ENCODE measurements at regions not wholly inside any gene's neighbourhood (a gene's known extent, or its start where the extent isn't known, plus 50 kb on each side); places are given as distances from the start of the nearest gene placed in this dataset.

DNA sequence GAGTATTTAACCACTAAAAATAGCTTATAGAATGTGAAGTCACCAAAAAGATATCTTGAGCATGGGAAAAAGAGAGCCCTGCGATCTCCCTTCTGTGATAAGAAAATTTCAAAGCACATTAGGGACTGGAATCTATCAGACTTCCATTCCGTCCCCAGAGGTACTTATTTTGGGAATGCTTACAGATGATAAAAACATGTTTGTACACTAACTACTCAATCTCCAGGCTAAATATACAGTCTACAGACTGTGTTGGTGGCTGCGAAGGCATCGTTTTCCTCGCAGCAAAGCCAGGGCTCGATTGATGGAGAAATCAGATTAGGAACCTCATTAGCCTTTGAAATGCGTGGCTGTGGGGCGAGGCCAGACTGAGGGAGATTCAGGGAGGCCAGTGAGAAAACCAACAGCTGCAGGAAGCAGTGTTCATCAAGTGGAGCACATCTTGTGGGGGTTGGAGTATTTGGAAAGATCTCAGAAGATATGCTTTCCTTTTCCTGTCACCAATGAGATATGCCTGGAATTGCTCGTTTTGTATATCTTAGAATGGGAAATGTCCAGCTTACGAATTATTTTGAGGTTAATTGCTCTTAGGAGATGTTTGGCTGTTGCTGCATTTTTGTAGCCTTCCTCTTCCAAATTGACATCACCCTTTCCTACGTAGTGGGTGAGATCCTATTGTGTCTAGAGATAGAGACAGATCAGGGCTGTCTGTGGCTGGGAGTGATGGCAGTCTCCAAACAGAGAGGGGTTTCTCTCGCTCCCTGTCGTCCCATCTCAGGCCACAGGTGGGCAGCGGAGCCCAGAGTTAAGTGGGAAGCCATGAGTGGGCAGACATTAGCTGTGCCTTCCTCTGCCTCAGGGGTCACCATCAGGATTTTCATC lies 224.9 kb upstream of the FAT1 start:
- Mint-ChIP-seq H3K4me1 (ENCODE audit: low read depth) (no peaks in the 10 kb centered on the region), H3K4me3 (no peak overlapping the region), H3K36me3 (ENCODE audit: low read depth) (no peaks in the 10 kb centered on the region), H3K27ac (no peak overlapping the region), H3K9me3 (peaks cover 4% of the 10 kb centered on the region), H3K27me3 (no peaks in the 10 kb centered on the region)
- DNase-seq (no peak), ATAC-seq (ENCODE audit: poor library complexity) (no peak)
- no peak overlapping the region for H3K4me3 ChIP-seq (ENCODE audit: low read length)
- intact Hi-C loops (cut with DNase I, micrococcal nuclease) = no loop called here
- peaks cover 0 to 12% of the 10 kb centered on the region in 2 experiments for H3K9me3 ChIP-seq (ENCODE audit: control insufficient read depth in 1 of 2, insufficient read depth in 1 of 2, low read length in 2 of 2)
- TF ChIP-seq, protein P1, sequence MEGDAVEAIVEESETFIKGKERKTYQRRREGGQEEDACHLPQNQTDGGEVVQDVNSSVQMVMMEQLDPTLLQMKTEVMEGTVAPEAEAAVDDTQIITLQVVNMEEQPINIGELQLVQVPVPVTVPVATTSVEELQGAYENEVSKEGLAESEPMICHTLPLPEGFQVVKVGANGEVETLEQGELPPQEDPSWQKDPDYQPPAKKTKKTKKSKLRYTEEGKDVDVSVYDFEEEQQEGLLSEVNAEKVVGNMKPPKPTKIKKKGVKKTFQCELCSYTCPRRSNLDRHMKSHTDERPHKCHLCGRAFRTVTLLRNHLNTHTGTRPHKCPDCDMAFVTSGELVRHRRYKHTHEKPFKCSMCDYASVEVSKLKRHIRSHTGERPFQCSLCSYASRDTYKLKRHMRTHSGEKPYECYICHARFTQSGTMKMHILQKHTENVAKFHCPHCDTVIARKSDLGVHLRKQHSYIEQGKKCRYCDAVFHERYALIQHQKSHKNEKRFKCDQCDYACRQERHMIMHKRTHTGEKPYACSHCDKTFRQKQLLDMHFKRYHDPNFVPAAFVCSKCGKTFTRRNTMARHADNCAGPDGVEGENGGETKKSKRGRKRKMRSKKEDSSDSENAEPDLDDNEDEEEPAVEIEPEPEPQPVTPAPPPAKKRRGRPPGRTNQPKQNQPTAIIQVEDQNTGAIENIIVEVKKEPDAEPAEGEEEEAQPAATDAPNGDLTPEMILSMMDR (IDR thresholded peaks at IDR 0.05) = no peak
- H3K36me3 ChIP-seq (ENCODE audit: insufficient read depth, low read length) = no peaks in the 10 kb centered on the region
- CTCF ChIA-PET = no interaction called here
- H3K27me3 ChIP-seq (ENCODE audit: control insufficient read depth in 1 of 2, insufficient read depth in 2 of 2, low read length in 2 of 2) = no peaks in the 10 kb centered on the region
- POLR2A ChIA-PET = no interaction called here
- no peak overlapping the region for H3K27ac ChIP-seq (ENCODE audit: low read depth in 1 of 2, low read length in 2 of 2)
- no peaks in the 10 kb centered on the region for H3K4me1 ChIP-seq (ENCODE audit: insufficient read depth, low read length)

DNA sequence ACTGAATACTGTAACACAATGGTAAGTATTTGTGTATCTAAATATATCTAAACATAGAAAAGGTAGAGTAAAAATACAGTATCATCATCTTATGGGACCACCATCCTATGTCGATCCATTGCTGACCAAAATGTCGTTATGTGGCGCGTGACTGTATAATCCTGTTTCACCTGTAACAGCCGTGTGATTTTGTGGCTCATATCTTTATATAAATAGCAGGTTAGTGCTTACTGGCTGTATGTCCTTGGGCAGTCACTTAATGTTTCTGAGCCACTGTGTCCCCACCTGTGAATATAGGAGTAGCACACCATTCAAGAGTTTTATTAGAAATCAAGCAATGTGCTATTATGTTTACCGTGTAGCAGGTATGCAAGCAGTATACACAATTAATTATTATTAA lies 226.2 kb upstream of the FAT1 start:
- Histone ChIP-seq H3K4me1 (ENCODE audit: insufficient read depth, low read length) (no peaks in the 10 kb centered on the region), H3K36me3 (ENCODE audit: insufficient read depth, low read length) (no peaks in the 10 kb centered on the region), H3K4me3 (ENCODE audit: low read length) (no peak overlapping the region), H3K9me3 (ENCODE audit: control insufficient read depth in 1 of 2, insufficient read depth in 1 of 2, low read length in 2 of 2) (peaks cover 0 to 16% of the 10 kb centered on the region in 2 experiments), H3K27ac (ENCODE audit: low read depth in 1 of 2, low read length in 2 of 2) (no peak overlapping the region), H3K27me3 (ENCODE audit: control insufficient read depth in 1 of 2, insufficient read depth in 2 of 2, low read length in 2 of 2) (no peaks in the 10 kb centered on the region)
- Mint-ChIP-seq H3K27ac (no peak overlapping the region), H3K27me3 (no peaks in the 10 kb centered on the region), H3K9me3 (peaks cover 2% of the 10 kb centered on the region), H3K4me3 (no peak overlapping the region), H3K4me1 (ENCODE audit: low read depth) (no peaks in the 10 kb centered on the region), H3K36me3 (ENCODE audit: low read depth) (no peaks in the 10 kb centered on the region)
- intact Hi-C loops (cut with DNase I, micrococcal nuclease) = no loop called here
- ChIA-PET CTCF (no interaction called here), POLR2A (no interaction called here)
- TF ChIP-seq, protein P1 (IDR thresholded peaks at IDR 0.05) = no peak
- ATAC-seq (ENCODE audit: poor library complexity) = no peak
- no peak for DNase-seq

DNA sequence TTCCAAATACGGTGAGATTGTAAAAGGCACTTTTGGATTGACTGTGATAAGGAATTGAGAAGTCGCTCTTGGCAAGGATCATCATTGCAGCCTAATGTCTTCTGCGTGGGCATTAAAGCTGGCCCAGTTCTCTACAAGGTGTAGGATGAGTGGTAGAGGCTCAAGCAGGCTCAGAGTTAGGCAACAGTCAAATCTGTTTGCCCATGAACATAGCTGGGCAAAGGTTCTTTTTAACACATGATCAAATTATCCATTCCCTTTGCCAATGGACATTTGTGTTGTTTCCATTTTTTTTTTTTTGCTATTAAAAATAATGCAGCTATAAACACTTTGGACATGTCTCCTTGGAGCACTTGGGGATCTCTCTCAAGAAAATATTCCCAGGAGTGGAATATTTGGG lies 229.1 kb upstream of the FAT1 start:
- H3K4me3 Mint-ChIP-seq = no peak overlapping the region
- POLR2A ChIA-PET = no interaction called here
- ATAC-seq (ENCODE audit: poor library complexity) (no peak), DNase-seq (no peak)
- peaks cover 2% of the 10 kb centered on the region for H3K9me3 Mint-ChIP-seq
- Histone ChIP-seq H3K27ac (ENCODE audit: low read depth in 1 of 2, low read length in 2 of 2) (no peak overlapping the region), H3K27me3 (ENCODE audit: control insufficient read depth in 1 of 2, insufficient read depth in 2 of 2, low read length in 2 of 2) (no peaks in the 10 kb centered on the region), H3K36me3 (ENCODE audit: insufficient read depth, low read length) (no peaks in the 10 kb centered on the region), H3K4me1 (ENCODE audit: insufficient read depth, low read length) (no peaks in the 10 kb centered on the region), H3K4me3 (ENCODE audit: low read length) (no peak overlapping the region), H3K9me3 (ENCODE audit: control insufficient read depth in 1 of 2, insufficient read depth in 1 of 2, low read length in 2 of 2) (peaks cover 0 to 12% of the 10 kb centered on the region in 2 experiments)
- H3K4me1 Mint-ChIP-seq (ENCODE audit: low read depth) = no peaks in the 10 kb centered on the region
- intact Hi-C loops (cut with DNase I, micrococcal nuclease) = no loop called here
- no peaks in the 10 kb centered on the region for H3K27me3 Mint-ChIP-seq
- TF ChIP-seq, protein P1 (IDR thresholded peaks at IDR 0.05) = no peak
- no peak overlapping the region for H3K27ac Mint-ChIP-seq
- no peaks in the 10 kb centered on the region for H3K36me3 Mint-ChIP-seq (ENCODE audit: low read depth)
- CTCF ChIA-PET = no interaction called here
